T-helper 2 cell treated with Interferon-gamma antibody and Interleukin-4, amounts not matched to agents 5 μg/mL and 100 μg/mL, for 36 hours (primary cell): ENCODE measurements at regions not wholly inside any gene's neighbourhood (a gene's known extent, or its start where the extent isn't known, plus 50 kb on each side); places are given as distances from the start of the nearest gene placed in this dataset.
"Not testable (repeated sequence)": the region's sequence is repeated elsewhere in the genome, so short reads cannot be mapped to it uniquely, and the experiment has no call there.

ENCODE experiments used
- DNase-seq: peaks from one replicate; pipeline ENCODE4 v3.0.0; 2021; ENCODE audit warnings: low spot score
- H3K27ac Mint-ChIP-seq: one replicate; pipeline ENCODE4 v1.8.0; 2021; ENCODE audit warnings: mild to moderate bottlenecking, mixed read lengths
- H3K27me3 Mint-ChIP-seq: one replicate; pipeline ENCODE4 v1.8.0; 2021; ENCODE audit warnings: low read depth, mixed read lengths
- H3K36me3 Mint-ChIP-seq: one replicate; pipeline ENCODE4 v1.8.0; 2021; ENCODE audit warnings: low read depth, mixed read lengths
- H3K4me1 Mint-ChIP-seq: one replicate; pipeline ENCODE4 v1.8.0; 2021; ENCODE audit warnings: low read depth, mixed read lengths
- H3K4me3 Mint-ChIP-seq: one replicate; pipeline ENCODE4 v1.8.0; 2022; ENCODE audit warnings: mild to moderate bottlenecking, moderate library complexity, mixed read lengths
- H3K9me3 Mint-ChIP-seq: one replicate; pipeline ENCODE4 v1.8.0; 2021; ENCODE audit warnings: mixed read lengths

GRCh38 chr6:145275019-145275418 is 460.3 kb downstream of the EPM2A start:
- H3K27me3 Mint-ChIP-seq, result no peaks in the 10 kb centered on the region
- no peak overlapping the region for H3K4me3 Mint-ChIP-seq
- H3K9me3 Mint-ChIP-seq, result no peaks in the 10 kb centered on the region
- H3K36me3 Mint-ChIP-seq, result no peaks in the 10 kb centered on the region
- H3K4me1 Mint-ChIP-seq, result no peaks in the 10 kb centered on the region
- no peak for DNase-seq
- no peak overlapping the region for H3K27ac Mint-ChIP-seq

GRCh38 chr6:145275787-145276186 is 459.5 kb downstream of the EPM2A start:
- H3K27ac Mint-ChIP-seq, result no peak overlapping the region
- H3K9me3 Mint-ChIP-seq, result no peaks in the 10 kb centered on the region
- no peaks in the 10 kb centered on the region for H3K27me3 Mint-ChIP-seq
- no peak overlapping the region for H3K4me3 Mint-ChIP-seq
- DNase-seq, result no peak
- no peaks in the 10 kb centered on the region for H3K36me3 Mint-ChIP-seq
- H3K4me1 Mint-ChIP-seq, result no peaks in the 10 kb centered on the region

- Mint-ChIP-seq H3K4me3 (no peak overlapping the region), H3K27me3 (no peaks in the 10 kb centered on the region), H3K36me3 (no peaks in the 10 kb centered on the region), H3K27ac (no peak overlapping the region), H3K9me3 (no peaks in the 10 kb centered on the region), H3K4me1 (no peaks in the 10 kb centered on the region)
- no peak for DNase-seq
Observed at GRCh38 chr6:145276756-145277155, 458.6 kb downstream of the EPM2A start.

- DNase-seq, result no peak
- H3K4me1 Mint-ChIP-seq, result no peaks in the 10 kb centered on the region
- no peak overlapping the region for H3K27ac Mint-ChIP-seq
- no peaks in the 10 kb centered on the region for H3K9me3 Mint-ChIP-seq
- H3K4me3 Mint-ChIP-seq, result no peak overlapping the region
- H3K27me3 Mint-ChIP-seq, result no peaks in the 10 kb centered on the region
- no peaks in the 10 kb centered on the region for H3K36me3 Mint-ChIP-seq
Observed at GRCh38 chr6:145277358-145278086, 457.8 kb downstream of the EPM2A start.

GRCh38 chr6:145278163-145278807 is 457.0 kb downstream of the EPM2A start:
- no peaks in the 10 kb centered on the region for H3K9me3 Mint-ChIP-seq
- no peak for DNase-seq
- H3K36me3 Mint-ChIP-seq, result no peaks in the 10 kb centered on the region
- no peak overlapping the region for H3K27ac Mint-ChIP-seq
- H3K27me3 Mint-ChIP-seq, result no peaks in the 10 kb centered on the region
- no peaks in the 10 kb centered on the region for H3K4me1 Mint-ChIP-seq
- H3K4me3 Mint-ChIP-seq, result no peak overlapping the region

- no peaks in the 10 kb centered on the region for H3K27me3 Mint-ChIP-seq
- H3K9me3 Mint-ChIP-seq, result no peaks in the 10 kb centered on the region
- H3K36me3 Mint-ChIP-seq, result no peaks in the 10 kb centered on the region
- no peak overlapping the region for H3K4me3 Mint-ChIP-seq
- no peak overlapping the region for H3K27ac Mint-ChIP-seq
- no peak for DNase-seq
- H3K4me1 Mint-ChIP-seq, result no peaks in the 10 kb centered on the region
Observed at GRCh38 chr6:145279551-145279950, 455.8 kb downstream of the EPM2A start.

- no peaks in the 10 kb centered on the region for H3K27me3 Mint-ChIP-seq
- H3K9me3 Mint-ChIP-seq, result no peaks in the 10 kb centered on the region
- no peak overlapping the region for H3K27ac Mint-ChIP-seq
- H3K36me3 Mint-ChIP-seq, result no peaks in the 10 kb centered on the region
- no peak overlapping the region for H3K4me3 Mint-ChIP-seq
- no peaks in the 10 kb centered on the region for H3K4me1 Mint-ChIP-seq
- DNase-seq, result no peak
Observed at GRCh38 chr6:145279993-145280392, 455.3 kb downstream of the EPM2A start.

GRCh38 chr6:145283209-145283608 is 452.1 kb downstream of the EPM2A start:
- H3K27ac Mint-ChIP-seq, H3K36me3 Mint-ChIP-seq, H3K9me3 Mint-ChIP-seq, H3K4me3 Mint-ChIP-seq, DNase-seq, H3K4me1 Mint-ChIP-seq, H3K27me3 Mint-ChIP-seq: not testable (repeated sequence)

GRCh38 chr6:145283856-145284255 is 451.5 kb downstream of the EPM2A start:
- Mint-ChIP-seq H3K4me1 (no peaks in the 10 kb centered on the region), H3K27me3 (no peaks in the 10 kb centered on the region)

GRCh38 chr6:145286916-145287315 is 448.4 kb downstream of the EPM2A start:
- DNase-seq, result no peak
- Mint-ChIP-seq H3K4me1 (no peaks in the 10 kb centered on the region), H3K27me3 (no peaks in the 10 kb centered on the region), H3K27ac (no peak overlapping the region), H3K36me3 (no peaks in the 10 kb centered on the region), H3K9me3 (no peaks in the 10 kb centered on the region), H3K4me3 (no peak overlapping the region)

More at GRCh38 chr6:145283856-145284255, 451.5 kb downstream of the EPM2A start:
- no peak overlapping the region for H3K27ac Mint-ChIP-seq
- H3K9me3 Mint-ChIP-seq, result no peaks in the 10 kb centered on the region
- no peak for DNase-seq
- no peaks in the 10 kb centered on the region for H3K36me3 Mint-ChIP-seq
- H3K4me3 Mint-ChIP-seq, result no peak overlapping the region

GRCh38 chr6:145289573-145289972 is 445.7 kb downstream of the EPM2A start:
- Mint-ChIP-seq H3K4me1 (no peaks in the 10 kb centered on the region), H3K4me3 (no peak overlapping the region), H3K27me3 (no peaks in the 10 kb centered on the region), H3K9me3 (no peaks in the 10 kb centered on the region), H3K36me3 (no peaks in the 10 kb centered on the region), H3K27ac (no peak overlapping the region)
- DNase-seq, result no peak

- no peak overlapping the region for H3K27ac Mint-ChIP-seq
- no peaks in the 10 kb centered on the region for H3K27me3 Mint-ChIP-seq
- no peaks in the 10 kb centered on the region for H3K4me1 Mint-ChIP-seq
- H3K36me3 Mint-ChIP-seq, result no peaks in the 10 kb centered on the region
- no peaks in the 10 kb centered on the region for H3K9me3 Mint-ChIP-seq
- no peak for DNase-seq
- H3K4me3 Mint-ChIP-seq, result no peak overlapping the region
Observed at GRCh38 chr6:145290122-145290521, 445.2 kb downstream of the EPM2A start.

- no peak overlapping the region for H3K27ac Mint-ChIP-seq
- no peak overlapping the region for H3K4me3 Mint-ChIP-seq
- H3K9me3 Mint-ChIP-seq, result no peaks in the 10 kb centered on the region
- no peaks in the 10 kb centered on the region for H3K4me1 Mint-ChIP-seq
- H3K27me3 Mint-ChIP-seq, result no peaks in the 10 kb centered on the region
- no peaks in the 10 kb centered on the region for H3K36me3 Mint-ChIP-seq
- DNase-seq, result no peak
Observed at GRCh38 chr6:145292066-145292465, 443.3 kb downstream of the EPM2A start.

GRCh38 chr6:145294942-145295341 is 440.4 kb downstream of the EPM2A start:
- no peaks in the 10 kb centered on the region for H3K36me3 Mint-ChIP-seq
- no peaks in the 10 kb centered on the region for H3K9me3 Mint-ChIP-seq
- DNase-seq, result no peak

GRCh38 chr6:145295746-145296145 is 439.6 kb downstream of the EPM2A start:
- Mint-ChIP-seq H3K9me3 (no peaks in the 10 kb centered on the region), H3K27me3 (no peaks in the 10 kb centered on the region), H3K4me1 (no peaks in the 10 kb centered on the region), H3K4me3 (no peak overlapping the region), H3K36me3 (no peaks in the 10 kb centered on the region), H3K27ac (no peak overlapping the region)
- no peak for DNase-seq

More at GRCh38 chr6:145294942-145295341, 440.4 kb downstream of the EPM2A start:
- no peak overlapping the region for H3K27ac Mint-ChIP-seq
- H3K4me1 Mint-ChIP-seq, result no peaks in the 10 kb centered on the region
- H3K4me3 Mint-ChIP-seq, result no peak overlapping the region
- H3K27me3 Mint-ChIP-seq, result no peaks in the 10 kb centered on the region
